HEK293T (cell line): ENCODE measurements at regions not wholly inside any gene's neighbourhood (a gene's known extent, or its start where the extent isn't known, plus 50 kb on each side); places are given as distances from the start of the nearest gene placed in this dataset.

ENCODE experiments used
- FOXA1 ChIP-seq: fragments of 450-650 bp; IDR thresholded peaks from 2 replicates; pipeline ENCODE4 v1.6.1; 2016; ENCODE audit warnings: mild to moderate bottlenecking
- PKNOX1 ChIP-seq: fragments of 450-650 bp; IDR thresholded peaks from 2 replicates; pipeline ENCODE4 v1.6.1; 2016

GRCh38 chr3:162436826-162437225, 940.2 kb downstream of the OTOL1 start:
- TF ChIP-seq FOXA1, result no peak
- no peak for TF ChIP-seq PKNOX1
